Activated CD4-positive, alpha-beta memory T cell treated with anti-CD3 and anti-CD28 coated beads for 36 hours (primary cell): ENCODE measurements at regions not wholly inside any gene's neighbourhood (a gene's known extent, or its start where the extent isn't known, plus 50 kb on each side); places are given as distances from the start of the nearest gene placed in this dataset.
A peak's percentile ranks its signal among the peaks of the same experiment; 100 is the strongest.

Source experiments
- CTCF ChIA-PET: fragments of 350-600 bp; sonication (Branson Sonifier 250); formaldehyde crosslinking; loops from one replicate; lab custom pipeline; 2021; ENCODE audit warnings: antibody characterized with exemption, inconsistent platforms; lab: Charles Lee
- POLR2A ChIA-PET: fragments of 350-600 bp; sonication (Branson Sonifier 250); formaldehyde crosslinking; loops from one replicate; lab custom pipeline; 2021; ENCODE audit warnings: antibody characterized with exemption; lab: Charles Lee
- DNase-seq: peaks from one replicate; pipeline ENCODE4 v3.0.0-alpha.2; 2020
- H3K27ac Mint-ChIP-seq: one replicate; pipeline ENCODE4 v1.8.0; 2021; ENCODE audit warnings: mixed read lengths
- H3K27me3 Mint-ChIP-seq: one replicate; pipeline ENCODE4 v1.8.0; 2021; ENCODE audit warnings: mixed read lengths
- H3K36me3 Mint-ChIP-seq: one replicate; pipeline ENCODE4 v1.8.0; 2021; ENCODE audit warnings: mixed read lengths
- H3K4me1 Mint-ChIP-seq: one replicate; pipeline ENCODE4 v1.8.0; 2021; ENCODE audit warnings: low read depth, mixed read lengths
- H3K4me3 Mint-ChIP-seq: one replicate; pipeline ENCODE4 v1.8.0; 2021; ENCODE audit warnings: mild to moderate bottlenecking, mixed read lengths
- H3K9me3 Mint-ChIP-seq: one replicate; pipeline ENCODE4 v1.8.0; 2021; ENCODE audit warnings: mixed read lengths
- intact Hi-C: fragments of 100-400 bp; cut with micrococcal nuclease; formaldehyde crosslinking; loops from one replicate; pipeline ENCODE4 v1.15.1; 2023

GRCh38 chr3:68129065-68129464 is 474.7 kb upstream of the SUCLG2 start:
- Mint-ChIP-seq H3K4me3 (no peak overlapping the region), H3K27ac (no peak overlapping the region), H3K4me1 (peaks cover 9% of the 10 kb centered on the region), H3K27me3 (no peaks in the 10 kb centered on the region), H3K36me3 (peaks cover 9% of the 10 kb centered on the region), H3K9me3 (peaks cover 15% of the 10 kb centered on the region)
- ChIA-PET CTCF (no interaction called here), POLR2A (no interaction called here)
- no peak for DNase-seq
- intact Hi-C loops: no loop called here

DNA sequence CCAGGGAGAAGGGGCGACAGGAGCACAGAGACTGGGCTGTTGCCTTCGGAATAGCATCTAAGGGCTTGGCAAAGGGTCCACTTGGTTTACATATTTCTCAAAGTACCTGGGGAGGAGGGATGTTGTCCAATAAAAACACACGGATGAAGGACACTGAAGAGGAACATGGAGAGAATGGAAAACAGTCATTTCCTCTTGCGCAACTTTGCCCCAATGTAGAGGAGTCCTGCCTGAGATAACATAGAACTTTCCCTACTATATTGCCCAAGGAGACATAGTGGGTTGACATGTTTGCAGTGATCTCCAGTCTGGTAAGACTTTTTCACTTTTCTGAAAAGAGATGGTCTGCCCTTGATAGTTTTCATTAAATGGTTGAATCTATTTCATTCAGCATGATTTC is 468.8 kb upstream of the SUCLG2 start:
- intact Hi-C loops: no loop called here
- H3K27me3 Mint-ChIP-seq: no peaks in the 10 kb centered on the region
- H3K9me3 Mint-ChIP-seq: peaks cover 2% of the 10 kb centered on the region
- no peak for DNase-seq
- peaks cover 2% of the 10 kb centered on the region for H3K36me3 Mint-ChIP-seq
- peaks cover 9% of the 10 kb centered on the region for H3K4me1 Mint-ChIP-seq
- ChIA-PET CTCF (no interaction called here), POLR2A (no interaction called here)
- no peak overlapping the region for H3K4me3 Mint-ChIP-seq
- no peak overlapping the region for H3K27ac Mint-ChIP-seq

DNA sequence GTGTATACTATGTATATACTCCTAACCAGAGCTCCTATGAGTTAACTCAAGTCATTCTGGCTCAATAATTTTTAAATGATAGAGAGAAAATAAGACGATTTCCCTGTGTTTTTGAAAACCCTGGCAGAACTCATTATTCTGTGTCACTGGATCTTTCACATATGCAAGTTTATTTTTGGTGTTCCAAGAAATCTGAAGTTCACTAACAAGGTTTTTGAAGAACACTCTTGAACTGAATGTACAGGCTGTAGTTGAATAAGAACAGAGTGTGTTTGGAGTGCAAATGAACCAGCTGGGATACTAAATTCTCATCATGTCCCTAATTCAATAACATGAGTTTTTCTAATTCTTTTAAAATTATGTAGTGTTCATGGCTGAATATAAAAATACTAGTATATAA is 466.9 kb upstream of the SUCLG2 start:
- H3K4me1 Mint-ChIP-seq: peaks cover 6% of the 10 kb centered on the region
- ChIA-PET CTCF (no interaction called here), POLR2A (no interaction called here)
- intact Hi-C loops: no loop called here
- no peaks in the 10 kb centered on the region for H3K27me3 Mint-ChIP-seq
- DNase-seq: no peak
- H3K4me3 Mint-ChIP-seq: no peak overlapping the region
- H3K27ac Mint-ChIP-seq: no peak overlapping the region
- no peaks in the 10 kb centered on the region for H3K9me3 Mint-ChIP-seq
- no peaks in the 10 kb centered on the region for H3K36me3 Mint-ChIP-seq

GRCh38 chr3:68116580-68116979 is 462.2 kb upstream of the SUCLG2 start:
- no peak for DNase-seq
- H3K4me1 Mint-ChIP-seq: no peaks in the 10 kb centered on the region
- H3K9me3 Mint-ChIP-seq: peaks cover 4% of the 10 kb centered on the region
- POLR2A ChIA-PET: no interaction called here
- no peak overlapping the region for H3K4me3 Mint-ChIP-seq
- CTCF ChIA-PET: no interaction called here
- intact Hi-C loops: no loop called here
- H3K36me3 Mint-ChIP-seq: no peaks in the 10 kb centered on the region
- H3K27me3 Mint-ChIP-seq: no peaks in the 10 kb centered on the region
- H3K27ac Mint-ChIP-seq: no peak overlapping the region

GRCh38 chr3:68103811-68104210 is 449.4 kb upstream of the SUCLG2 start:
- H3K27me3 Mint-ChIP-seq: no peaks in the 10 kb centered on the region
- H3K9me3 Mint-ChIP-seq: peaks cover 16% of the 10 kb centered on the region
- peaks cover 18% of the 10 kb centered on the region for H3K36me3 Mint-ChIP-seq
- intact Hi-C loops: loop anchor here (2.0 kb wide), 1 partner anchor 15 kb away; no protein-coding TSS in a partner anchor
- H3K4me3 Mint-ChIP-seq: no peak overlapping the region
- no peak overlapping the region for H3K27ac Mint-ChIP-seq
- DNase-seq: no peak
- ChIA-PET POLR2A (no interaction called here), CTCF (no interaction called here)
- H3K4me1 Mint-ChIP-seq: peaks cover 17% of the 10 kb centered on the region

DNA sequence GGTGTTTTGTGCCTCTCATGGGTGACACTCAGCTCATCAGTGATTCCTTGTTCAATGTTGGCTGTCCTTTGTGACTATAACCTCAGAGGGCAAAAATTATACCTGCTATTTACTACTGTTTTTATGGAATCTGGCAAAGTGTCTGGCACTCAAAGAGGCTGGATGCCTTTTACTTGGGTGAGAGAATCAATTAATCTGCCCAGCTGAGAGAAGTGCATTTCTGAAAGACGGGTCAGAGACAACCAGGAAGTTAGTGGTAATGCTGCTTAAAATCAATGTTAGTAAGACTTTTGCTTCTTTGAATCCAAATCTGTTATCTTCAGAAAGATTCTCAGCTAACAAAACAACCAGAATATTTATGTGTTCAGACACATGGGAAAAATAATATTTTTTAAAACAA is 436.2 kb upstream of the SUCLG2 start:
- Mint-ChIP-seq H3K4me3 (no peak overlapping the region), H3K4me1 (peaks cover 57% of the 10 kb centered on the region), H3K9me3 (no peaks in the 10 kb centered on the region), H3K27me3 (no peaks in the 10 kb centered on the region), H3K36me3 (no peaks in the 10 kb centered on the region), H3K27ac (no peak overlapping the region)
- intact Hi-C loops: loop anchor here (1.0 to 5.0 kb wide), 2 partner anchors 33 to 157 kb away; no protein-coding TSS in a partner anchor
- CTCF ChIA-PET: no interaction called here
- POLR2A ChIA-PET: no interaction called here
- no peak for DNase-seq

DNA sequence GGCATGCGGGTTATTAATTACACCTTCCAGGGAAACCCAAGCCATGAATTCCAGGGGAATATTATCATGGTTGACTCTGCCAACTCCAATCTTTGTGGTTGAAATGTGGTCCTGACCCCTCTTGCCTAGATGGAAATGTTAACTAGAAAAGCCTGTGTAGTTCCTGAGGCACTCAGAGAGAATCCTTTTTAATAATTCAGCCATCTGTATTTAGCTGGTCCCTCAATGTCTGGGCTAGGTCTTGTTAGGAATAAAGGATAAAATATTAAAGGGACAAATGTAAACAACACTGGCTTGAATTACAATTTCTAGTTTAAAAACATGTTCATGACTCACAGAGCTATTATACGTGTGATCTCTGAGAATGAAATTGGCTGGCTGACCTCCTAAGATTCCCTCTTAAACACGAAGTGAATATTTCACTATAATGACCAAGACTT is 435.2 kb upstream of the SUCLG2 start:
- Mint-ChIP-seq H3K9me3 (no peaks in the 10 kb centered on the region), H3K4me3 (no peak overlapping the region), H3K36me3 (no peaks in the 10 kb centered on the region), H3K27ac (no peak overlapping the region), H3K4me1 (peaks cover 63% of the 10 kb centered on the region), H3K27me3 (no peaks in the 10 kb centered on the region)
- POLR2A ChIA-PET: no interaction called here
- CTCF ChIA-PET: no interaction called here
- DNase-seq: no peak
- intact Hi-C loops: loop anchor here (1.0 to 5.0 kb wide), 2 partner anchors 32 to 158 kb away; no protein-coding TSS in a partner anchor

- Mint-ChIP-seq H3K4me3 (no peak overlapping the region), H3K36me3 (no peaks in the 10 kb centered on the region), H3K27ac (no peak overlapping the region), H3K4me1 (peaks cover 64% of the 10 kb centered on the region), H3K27me3 (no peaks in the 10 kb centered on the region), H3K9me3 (no peaks in the 10 kb centered on the region)
- intact Hi-C loops: no loop called here
- POLR2A ChIA-PET: no interaction called here
- CTCF ChIA-PET: no interaction called here
- DNase-seq: no peak
Measured at GRCh38 chr3:68088636-68089035, 434.2 kb upstream of the SUCLG2 start.

DNA sequence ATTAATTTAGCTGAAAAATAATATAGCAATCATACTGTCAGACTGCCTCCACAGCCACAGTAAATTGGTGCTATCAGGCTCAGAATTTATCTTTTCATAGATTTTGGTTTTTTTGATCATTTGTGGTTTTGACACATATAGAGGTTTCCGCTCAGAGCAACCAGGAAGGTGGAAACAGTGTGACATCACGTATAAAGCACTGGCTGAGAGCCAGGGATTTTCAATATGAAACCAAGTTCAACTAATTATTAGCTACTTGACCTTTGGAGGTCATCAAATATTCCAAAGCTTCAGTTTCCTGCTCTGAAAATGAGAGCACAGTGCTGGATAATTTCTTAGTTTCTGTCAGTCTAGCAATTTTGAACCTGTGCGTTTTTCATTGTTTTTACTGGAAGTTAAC is 433.8 kb upstream of the SUCLG2 start:
- ChIA-PET CTCF (no interaction called here), POLR2A (no interaction called here)
- H3K4me3 Mint-ChIP-seq: no peak overlapping the region
- H3K27ac Mint-ChIP-seq: no peak overlapping the region
- H3K36me3 Mint-ChIP-seq: no peaks in the 10 kb centered on the region
- intact Hi-C loops: no loop called here
- DNase-seq: peak; percentile 52
- H3K4me1 Mint-ChIP-seq: peaks cover 65% of the 10 kb centered on the region
- H3K9me3 Mint-ChIP-seq: no peaks in the 10 kb centered on the region
- no peaks in the 10 kb centered on the region for H3K27me3 Mint-ChIP-seq

- no peak overlapping the region for H3K27ac Mint-ChIP-seq
- H3K4me1 Mint-ChIP-seq: peaks cover 5% of the 10 kb centered on the region
- peaks cover 16% of the 10 kb centered on the region for H3K9me3 Mint-ChIP-seq
- POLR2A ChIA-PET: no interaction called here
- intact Hi-C loops: no loop called here
- CTCF ChIA-PET: no interaction called here
- no peak overlapping the region for H3K4me3 Mint-ChIP-seq
- DNase-seq: no peak
- peaks cover 15% of the 10 kb centered on the region for H3K36me3 Mint-ChIP-seq
- H3K27me3 Mint-ChIP-seq: no peaks in the 10 kb centered on the region
Measured at GRCh38 chr3:68072062-68072461, 417.6 kb upstream of the SUCLG2 start.

- DNase-seq: no peak
- Mint-ChIP-seq H3K4me1 (peaks cover 2% of the 10 kb centered on the region), H3K4me3 (no peak overlapping the region)
Measured at GRCh38 chr3:68070186-68070585, 415.8 kb upstream of the SUCLG2 start.

DNA sequence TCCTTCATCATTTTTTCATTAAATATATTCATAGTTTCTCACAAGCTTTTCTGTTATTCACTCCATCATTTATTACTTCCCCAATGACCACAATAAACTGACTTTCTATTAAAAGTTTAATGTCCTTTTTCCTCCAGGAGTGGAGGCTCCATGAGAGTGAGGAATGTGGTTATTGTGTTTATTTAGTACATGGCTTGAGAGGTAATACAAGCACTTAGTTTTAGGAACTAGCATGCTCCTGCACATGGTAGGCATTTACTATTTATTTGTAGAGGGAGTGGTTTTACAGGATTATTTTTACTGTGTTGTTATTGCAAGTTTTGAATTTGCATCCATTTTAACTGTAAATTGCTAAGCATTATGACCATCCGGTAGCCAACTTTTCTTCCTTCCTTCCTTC is 412.9 kb upstream of the SUCLG2 start:
- peaks cover 4% of the 10 kb centered on the region for H3K4me1 Mint-ChIP-seq
- ChIA-PET CTCF (no interaction called here), POLR2A (no interaction called here)
- H3K36me3 Mint-ChIP-seq: peaks cover 14% of the 10 kb centered on the region
- intact Hi-C loops: no loop called here
- no peak for DNase-seq
- H3K4me3 Mint-ChIP-seq: no peak overlapping the region
- H3K9me3 Mint-ChIP-seq: peaks cover 14% of the 10 kb centered on the region
- H3K27me3 Mint-ChIP-seq: no peaks in the 10 kb centered on the region
- no peak overlapping the region for H3K27ac Mint-ChIP-seq

More at GRCh38 chr3:68070186-68070585, 415.8 kb upstream of the SUCLG2 start:
- CTCF ChIA-PET: no interaction called here
- no peak overlapping the region for H3K27ac Mint-ChIP-seq
- peaks cover 14% of the 10 kb centered on the region for H3K9me3 Mint-ChIP-seq
- H3K27me3 Mint-ChIP-seq: no peaks in the 10 kb centered on the region
- intact Hi-C loops: no loop called here
- POLR2A ChIA-PET: no interaction called here
- peaks cover 15% of the 10 kb centered on the region for H3K36me3 Mint-ChIP-seq

DNA sequence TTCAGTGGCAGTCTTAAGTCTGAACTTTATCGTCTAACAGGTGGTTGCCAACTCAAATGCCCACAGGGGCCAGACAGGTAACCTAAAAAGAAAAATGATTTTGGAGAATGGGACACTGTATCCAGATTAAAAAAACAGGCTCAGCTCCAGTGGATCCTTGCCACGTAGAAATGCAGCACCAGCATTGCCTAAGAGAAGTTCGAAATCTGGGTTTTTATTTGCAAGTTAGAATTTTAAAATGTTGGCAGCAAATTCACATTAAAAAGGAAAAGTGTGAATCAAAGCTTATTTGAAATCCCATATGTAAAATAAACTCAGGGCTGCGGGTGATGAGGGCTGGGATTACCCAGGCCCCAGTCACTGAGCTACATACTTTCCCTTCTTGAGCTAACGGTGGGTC is 408.5 kb upstream of the SUCLG2 start:
- H3K4me3 Mint-ChIP-seq: no peak overlapping the region
- no peaks in the 10 kb centered on the region for H3K27me3 Mint-ChIP-seq
- H3K9me3 Mint-ChIP-seq: no peaks in the 10 kb centered on the region
- no peak for DNase-seq
- intact Hi-C loops: no loop called here
- no peak overlapping the region for H3K27ac Mint-ChIP-seq
- H3K36me3 Mint-ChIP-seq: peaks cover 3% of the 10 kb centered on the region
- POLR2A ChIA-PET: no interaction called here
- CTCF ChIA-PET: interaction anchor here (1.1 kb wide), 1 partner anchor 1090 kb away, joined by 5 read pairs; no protein-coding TSS in a partner anchor
- peaks cover 41% of the 10 kb centered on the region for H3K4me1 Mint-ChIP-seq
